K562 (cell line): ENCODE measurements at regions not wholly inside any gene's neighbourhood (a gene's known extent, or its start where the extent isn't known, plus 50 kb on each side); places are given as distances from the start of the nearest gene placed in this dataset.

ENCODE experiments used
- ATAC-seq: fragments of 200-7000 bp; cut with Tn5 transposase; 3 replicates; pipeline ENCODE4 v1.9.1; 2020; ENCODE audit warnings: moderate library complexity
- BruUV-seq: library from RNA; stranded (reverse); fragments of 400-500 nt; replicated peaks from 2 replicates; lab custom pipeline; 2021; lab: Mats Ljungman, UMichigan
- CTCF ChIA-PET: fragments of 300-600 bp; formaldehyde crosslinking; extraction: SDS; loops from one replicate; lab custom pipeline; 2021; ENCODE audit warnings: low intra/inter-chr PET ratio; lab: Yijun Ruan, JAX
- POLR2A ChIA-PET: fragments of 300-600, 350-650 bp; sonication (Branson Sonifier 250); formaldehyde crosslinking; extraction: SDS; loops from one replicate; lab custom pipeline; 2021; ENCODE audit warnings: antibody characterized with exemption, inconsistent platforms; lab: Yijun Ruan, JAX
- DNase-seq, 4 experiments: peaks; one replicate each; pipeline versions ENCODE4 v3.0.0 to v3.0.0-alpha.2; 2011 to 2018; ENCODE audit warnings: low spot score in 3 of 4, mixed read lengths in 3 of 4; ENCODE audit errors: extremely low read depth in 1 of 4
- FAIRE-seq: peaks from 2 replicates; lab custom pipeline; 2011; peaks lifted over from hg19 to GRCh38; lab: Jason Lieb, UNC
- H2AFZ ChIP-seq: 2 replicates; pipeline ENCODE4 v1.6.0; 2011; ENCODE audit warnings: low read depth, low read length, control low read depth, inconsistent platforms
- H3K27ac ChIP-seq: fragments of 200-600 bp; 3 replicates; pipeline ENCODE4 v1.8.0; 2011; ENCODE audit warnings: low read depth, mild to moderate bottlenecking, control low read depth, inconsistent platforms, low read length, moderate library complexity, mixed read lengths; ENCODE audit errors: extremely low read depth
- H3K27me3 ChIP-seq, 2 experiments: fragments of 300-600 bp in 1 of 2; 2 replicates in 1 of 2; 3 replicates in 1 of 2; pipeline versions ENCODE4 v1.6.0 to v1.8.0; 2011; ENCODE audit warnings: inconsistent platforms in 2 of 2, low read length in 2 of 2, mild to moderate bottlenecking in 1 of 2, mixed read lengths in 1 of 2, moderate library complexity in 1 of 2; ENCODE audit not compliant: control insufficient read depth in 2 of 2, insufficient read depth in 2 of 2
- H3K36me3 ChIP-seq: fragments of 300-600 bp; 3 replicates; pipeline ENCODE4 v1.8.0; 2011; ENCODE audit warnings: mild to moderate bottlenecking, low read length, inconsistent platforms; ENCODE audit not compliant: control insufficient read depth, insufficient read depth
- H3K4me1 ChIP-seq, 2 experiments: fragments of 200-600 bp in 1 of 2; replicated peaks in 1 of 2; 2 replicates in 1 of 2; 3 replicates in 1 of 2; pipeline versions ENCODE4 v1.5.1 to v1.8.0; 2011; ENCODE audit warnings: inconsistent platforms in 2 of 2, low read length in 2 of 2, mild to moderate bottlenecking in 1 of 2, mixed read lengths in 1 of 2, moderate library complexity in 1 of 2; ENCODE audit not compliant: control insufficient read depth in 2 of 2, insufficient read depth in 2 of 2
- H3K4me2 ChIP-seq: 2 replicates; pipeline ENCODE4 v1.6.1; 2011; ENCODE audit warnings: low read length, control low read depth, inconsistent platforms, mixed read lengths; ENCODE audit not compliant: insufficient read depth
- H3K4me3 ChIP-seq: fragments of 200-600 bp; sonication (generic), shearing (Covaris generic); 2 replicates; pipeline ENCODE4 v1.5.1; 2016; ENCODE audit warnings: control low read depth, inconsistent platforms
- H3K79me2 ChIP-seq: fragments of 200-600 bp; 3 replicates; pipeline ENCODE4 v1.8.0; 2011; ENCODE audit warnings: low read length, inconsistent platforms; ENCODE audit not compliant: control insufficient read depth, insufficient read depth
- H3K9ac ChIP-seq, 2 experiments: 2 replicates each; pipeline versions ENCODE4 v1.6.0 to v1.6.1; 2011; ENCODE audit warnings: low read depth in 2 of 2, low read length in 2 of 2, control low read depth in 1 of 2, inconsistent platforms in 1 of 2, mild to moderate bottlenecking in 1 of 2, mixed read lengths in 1 of 2; ENCODE audit not compliant: insufficient read depth in 1 of 2
- H3K9me1 ChIP-seq: one replicate; pipeline ENCODE4 v1.6.0; 2011; ENCODE audit warnings: inconsistent platforms, mild to moderate bottlenecking, low read length, moderate library complexity; ENCODE audit not compliant: control insufficient read depth, insufficient read depth
- H3K9me3 ChIP-seq: replicated peaks from 2 replicates; pipeline ENCODE4 v1.5.1; 2011; ENCODE audit warnings: low read depth, low read length, inconsistent platforms; ENCODE audit not compliant: control insufficient read depth, insufficient read depth
- H4K20me1 ChIP-seq: replicated peaks from 2 replicates; pipeline ENCODE4 v1.6.1; 2011; ENCODE audit warnings: low read length, inconsistent platforms, mixed read lengths; ENCODE audit not compliant: control insufficient read depth, insufficient read depth
- BCOR ChIP-seq: fragments of 450-650 bp; IDR thresholded peaks from 2 replicates; pipeline ENCODE4 v1.6.1; 2016
- CREB1 ChIP-seq, 2 experiments: sonication (generic) in 1 of 2; formaldehyde crosslinking in 1 of 2; IDR thresholded peaks; 2 replicates each; pipeline versions ENCODE4 v1.6.1 to v1.8.0; 2012 to 2022; ENCODE audit warnings: inconsistent platforms in 1 of 2, mild to moderate bottlenecking in 1 of 2, missing genetic modification reagents in 1 of 2, moderate library complexity in 1 of 2
- FIP1L1 ChIP-seq: fragments of 200-400 bp; formaldehyde crosslinking; IDR thresholded peaks from 2 replicates; pipeline ENCODE4 v1.6.1; 2018; ENCODE audit warnings: mild to moderate bottlenecking, low read depth, low read length; ENCODE audit not compliant: poor library complexity, severe bottlenecking
- HDAC8 ChIP-seq: fragments of 450-650 bp; IDR thresholded peaks from 2 replicates; pipeline ENCODE4 v1.6.1; 2016; ENCODE audit warnings: mild to moderate bottlenecking, missing genetic modification characterization, moderate library complexity, missing compliant biosample characterization
- HES1 ChIP-seq: fragments of 450-650 bp; IDR thresholded peaks from 2 replicates; pipeline ENCODE4 v1.6.1; 2016; ENCODE audit warnings: low read depth, mild to moderate bottlenecking, moderate library complexity
- NR2C2 ChIP-seq, 2 experiments: fragments of 200-800 bp in 1 of 2; sonication (Bioruptor generic) in 1 of 2; sonication (generic) in 1 of 2; formaldehyde crosslinking in 1 of 2; IDR thresholded peaks; 2 replicates each; pipeline versions ENCODE4 v1.6.1 to v1.8.0; 2016 to 2022; ENCODE audit warnings: mild to moderate bottlenecking in 1 of 2, missing compliant biosample characterization in 1 of 2, missing genetic modification characterization in 1 of 2, missing genetic modification reagents in 1 of 2
- NR4A1 ChIP-seq, 2 experiments: fragments of 250-450 bp in 1 of 2; fragments of 450-650 bp in 1 of 2; sonication (Bioruptor Pico) in 1 of 2; IDR thresholded peaks; 2 replicates each; pipeline versions ENCODE4 v1.4.0 to v1.6.1; 2016 to 2020; ENCODE audit warnings: mild to moderate bottlenecking in 2 of 2, missing compliant biosample characterization in 1 of 2, missing genetic modification characterization in 1 of 2, moderate library complexity in 1 of 2
- TAF1 ChIP-seq: IDR thresholded peaks from 2 replicates; pipeline ENCODE4 v1.6.1; 2011; ENCODE audit warnings: mild to moderate bottlenecking, low read length, moderate library complexity; ENCODE audit not compliant: insufficient read depth, control insufficient read depth, severe bottlenecking; ENCODE audit errors: extremely low read depth
- ZFP36 ChIP-seq: fragments of 150-350 bp; IDR thresholded peaks from 2 replicates; pipeline ENCODE4 v1.6.1; 2018; ENCODE audit warnings: low read length, low read depth; ENCODE audit not compliant: partially characterized antibody
- ZNF583 ChIP-seq: fragments of 250-450 bp; sonication (Bioruptor Pico); IDR thresholded peaks from 2 replicates; pipeline ENCODE4 v1.4.0; 2020
- ZNF584 ChIP-seq: fragments of 200-800 bp; sonication (Bioruptor generic); IDR thresholded peaks from 2 replicates; pipeline ENCODE4 v1.6.1; 2016; ENCODE audit warnings: low read depth, mild to moderate bottlenecking, missing genetic modification characterization, missing compliant biosample characterization
- in situ Hi-C: fragments of 300-500 bp; cut with MboI; formaldehyde crosslinking; loops from 4 replicates; pipeline ENCODE4 v1.15.0; 2018; ENCODE audit warnings: inconsistent platforms, mixed read lengths
- intact Hi-C: fragments of 100-400 bp; cut with micrococcal nuclease; formaldehyde crosslinking; loops from 2 replicates; pipeline ENCODE4 v1.14.2; 2022
- TF ChIP-seq, protein P1 (sequence below): fragments of 450-650 bp; IDR thresholded peaks from 2 replicates; pipeline ENCODE4 v1.6.1; 2016; ENCODE audit warnings: antibody characterized with exemption
- TF ChIP-seq, protein P2 (sequence below): IDR thresholded peaks from 2 replicates; pipeline ENCODE4 v1.6.1; 2016; ENCODE audit warnings: missing genetic modification characterization, missing compliant biosample characterization
- TF ChIP-seq, protein P3 (sequence below): fragments of 250-450 bp; sonication (Bioruptor Pico); IDR thresholded peaks from 2 replicates; pipeline ENCODE4 v1.5.0; 2021
- TF ChIP-seq, protein P4 (sequence below): sonication (generic); formaldehyde crosslinking; IDR thresholded peaks from 2 replicates; pipeline ENCODE4 v1.8.0; 2022; ENCODE audit warnings: mild to moderate bottlenecking, missing genetic modification reagents
- TF ChIP-seq, protein P5 (sequence below): fragments of 250-450 bp; sonication (Bioruptor Pico); IDR thresholded peaks from 2 replicates; pipeline ENCODE4 v1.6.1; 2021; ENCODE audit warnings: mild to moderate bottlenecking

- Histone ChIP-seq H3K79me2 (no peaks in the 10 kb centered on the region), H3K27ac (no peak overlapping the region), H3K4me1 (no peaks in the 10 kb centered on the region; a peak in 1 of 5 replicates), H3K36me3 (no peaks in the 10 kb centered on the region), H3K4me2 (no peak overlapping the region), H4K20me1 (peaks cover 6% of the 10 kb centered on the region; the same call in 1 of the 2 replicates), H3K27me3 (peaks cover 18 to 37% of the 10 kb centered on the region in 2 experiments; a peak in 4 of 5 replicates), H2AFZ (no peak overlapping the region), H3K9me3 (no peaks in the 10 kb centered on the region), H3K9ac (no peak overlapping the region), H3K9me1 (no peaks in the 10 kb centered on the region), H3K4me3 (no peak overlapping the region)
- in situ Hi-C loops (no loop called here), intact Hi-C loops (no loop called here)
- DNase-seq (no peak), ATAC-seq (no peak), FAIRE-seq (no peak)
- no TSS peak for BruUV-seq
- POLR2A ChIA-PET: no interaction called here
- CTCF ChIA-PET: no interaction called here
- no peak for TF ChIP-seq NR4A1 (CRISPR knock-in tag; IDR thresholded peaks at IDR 0.05)
- no peak for TF ChIP-seq NR4A1 (tag; IDR thresholded peaks at IDR 0.05)
- no peak for TF ChIP-seq TAF1
- TF ChIP-seq CREB1 (IDR thresholded peaks at IDR 0.05): no peak
- TF ChIP-seq CREB1 (CRISPR knock-in tag; IDR thresholded peaks at IDR 0.05): no peak
- TF ChIP-seq, protein P1, sequence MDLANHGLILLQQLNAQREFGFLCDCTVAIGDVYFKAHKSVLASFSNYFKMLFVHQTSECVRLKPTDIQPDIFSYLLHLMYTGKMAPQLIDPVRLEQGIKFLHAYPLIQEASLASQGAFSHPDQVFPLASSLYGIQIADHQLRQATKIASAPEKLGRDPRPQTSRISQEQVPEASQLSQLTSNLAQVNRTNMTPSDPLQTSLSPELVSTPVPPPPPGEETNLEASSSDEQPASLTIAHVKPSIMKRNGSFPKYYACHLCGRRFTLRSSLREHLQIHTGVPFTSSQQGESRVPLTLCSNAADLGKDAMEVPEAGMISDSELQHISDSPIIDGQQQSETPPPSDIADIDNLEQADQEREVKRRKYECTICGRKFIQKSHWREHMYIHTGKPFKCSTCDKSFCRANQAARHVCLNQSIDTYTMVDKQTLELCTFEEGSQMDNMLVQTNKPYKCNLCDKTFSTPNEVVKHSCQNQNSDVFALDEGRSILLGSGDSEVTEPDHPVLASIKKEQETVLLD: no peak
- no peak for TF ChIP-seq ZNF584 (CRISPR knock-in tag)
- peak; percentile 61; the same call in 1 of the 2 replicates for TF ChIP-seq BCOR
- peak; percentile 73 for TF ChIP-seq ZFP36
- TF ChIP-seq ZNF583 (CRISPR knock-in tag): no peak
- TF ChIP-seq, protein P2, sequence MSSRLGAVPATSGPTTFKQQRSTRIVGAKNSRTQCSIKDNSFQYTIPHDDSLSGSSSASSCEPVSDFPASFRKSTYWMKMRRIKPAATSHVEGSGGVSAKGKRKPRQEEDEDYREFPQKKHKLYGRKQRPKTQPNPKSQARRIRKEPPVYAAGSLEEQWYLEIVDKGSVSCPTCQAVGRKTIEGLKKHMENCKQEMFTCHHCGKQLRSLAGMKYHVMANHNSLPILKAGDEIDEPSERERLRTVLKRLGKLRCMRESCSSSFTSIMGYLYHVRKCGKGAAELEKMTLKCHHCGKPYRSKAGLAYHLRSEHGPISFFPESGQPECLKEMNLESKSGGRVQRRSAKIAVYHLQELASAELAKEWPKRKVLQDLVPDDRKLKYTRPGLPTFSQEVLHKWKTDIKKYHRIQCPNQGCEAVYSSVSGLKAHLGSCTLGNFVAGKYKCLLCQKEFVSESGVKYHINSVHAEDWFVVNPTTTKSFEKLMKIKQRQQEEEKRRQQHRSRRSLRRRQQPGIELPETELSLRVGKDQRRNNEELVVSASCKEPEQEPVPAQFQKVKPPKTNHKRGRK: no peak
- TF ChIP-seq, protein P3, sequence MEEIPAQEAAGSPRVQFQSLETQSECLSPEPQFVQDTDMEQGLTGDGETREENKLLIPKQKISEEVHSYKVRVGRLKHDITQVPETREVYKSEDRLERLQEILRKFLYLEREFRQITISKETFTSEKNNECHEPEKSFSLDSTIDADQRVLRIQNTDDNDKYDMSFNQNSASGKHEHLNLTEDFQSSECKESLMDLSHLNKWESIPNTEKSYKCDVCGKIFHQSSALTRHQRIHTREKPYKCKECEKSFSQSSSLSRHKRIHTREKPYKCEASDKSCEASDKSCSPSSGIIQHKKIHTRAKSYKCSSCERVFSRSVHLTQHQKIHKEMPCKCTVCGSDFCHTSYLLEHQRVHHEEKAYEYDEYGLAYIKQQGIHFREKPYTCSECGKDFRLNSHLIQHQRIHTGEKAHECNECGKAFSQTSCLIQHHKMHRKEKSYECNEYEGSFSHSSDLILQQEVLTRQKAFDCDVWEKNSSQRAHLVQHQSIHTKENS (CRISPR knock-in tag): no peak
- TF ChIP-seq HDAC8 (tag): no peak
- TF ChIP-seq, protein P4, sequence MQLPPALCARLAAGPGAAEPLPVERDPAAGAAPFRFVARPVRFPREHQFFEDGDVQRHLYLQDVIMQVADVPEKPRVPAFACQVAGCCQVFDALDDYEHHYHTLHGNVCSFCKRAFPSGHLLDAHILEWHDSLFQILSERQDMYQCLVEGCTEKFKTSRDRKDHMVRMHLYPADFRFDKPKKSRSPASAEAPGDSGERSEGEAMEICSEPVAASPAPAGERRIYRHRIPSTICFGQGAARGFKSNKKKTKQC: no peak
- TF ChIP-seq FIP1L1: no peak
- TF ChIP-seq HES1: no peak
- TF ChIP-seq, protein P5, sequence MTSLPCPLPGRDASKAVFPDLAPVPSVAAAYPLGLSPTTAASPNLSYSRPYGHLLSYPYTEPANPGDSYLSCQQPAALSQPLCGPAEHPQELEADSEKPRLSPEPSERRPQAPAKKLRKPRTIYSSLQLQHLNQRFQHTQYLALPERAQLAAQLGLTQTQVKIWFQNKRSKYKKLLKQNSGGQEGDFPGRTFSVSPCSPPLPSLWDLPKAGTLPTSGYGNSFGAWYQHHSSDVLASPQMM: no peak
- no peak for TF ChIP-seq NR2C2 (CRISPR knock-in tag; IDR thresholded peaks at IDR 0.05)
- no peak for TF ChIP-seq NR2C2 (tag; IDR thresholded peaks at IDR 0.05)
Observed at GRCh38 chr1:36626435-36626834, 143.7 kb upstream of the CSF3R start.
